ENCODE measurements at regions not wholly inside any gene's neighbourhood (a gene's known extent, or its start where the extent isn't known, plus 50 kb on each side); places are given as distances from the start of the nearest gene placed in this dataset.

- POLR2A ChIA-PET: no interaction called here
- Histone ChIP-seq H3K27me3 (ENCODE audit: control insufficient read depth in 1 of 2, insufficient read depth in 2 of 2, low read length in 2 of 2) (0 out of 5 replicates have a peak, but pooled peaks cover 0 to 4% of the 10 kb centered on the region in 2 experiments), H3K4me2 (ENCODE audit: low read depth, low read length) (no peak overlapping the region), H4K20me1 (ENCODE audit: insufficient read depth, low read length) (no peaks in the 10 kb centered on the region), H2AFZ (ENCODE audit: low read length) (no peak overlapping the region), H3K9ac (ENCODE audit: insufficient read depth, low read depth, low read length) (no peak overlapping the region), H3K79me2 (ENCODE audit: insufficient read depth, low read length) (no peaks in the 10 kb centered on the region), H3K9me3 (ENCODE audit: low read length) (no peaks in the 10 kb centered on the region), H3K4me1 (ENCODE audit: insufficient read depth, low read length) (no peaks in the 10 kb centered on the region), H3K4me3 (replicated peaks in 1 of 3; ENCODE audit: insufficient read depth in 1 of 3, low read depth in 2 of 3, low read length in 3 of 3) (no peak overlapping the region), H3K36me3 (replicated peaks in 1 of 2; ENCODE audit: control insufficient read depth in 1 of 2, insufficient read depth in 2 of 2, low read length in 2 of 2) (no peaks in the 10 kb centered on the region), H3K27ac (ENCODE audit: extremely low read length, insufficient read depth, low read length) (no peak overlapping the region)
- no TSS peak for BruUV-seq (replicated peaks)
- CTCF ChIA-PET (ENCODE audit: low intra/inter-chr PET ratio, low total read pairs): no interaction called here
- 0% methylated on average over 1 of the region's 1 CpG for whole genome bisulfite sequencing (ENCODE audit: low lambda C conversion rate)
- intact Hi-C loops (cut with micrococcal nuclease; ENCODE audit: unreplicated experiment): no loop called here
- in situ Hi-C loops (cut with HindIII; ENCODE audit: extremely low pct_ligation_motif_present, low pct_unique_long_range_greater_than_20kb): no loop called here
- ATAC-seq (no peak), FAIRE-seq (no peak), DNase-seq (ENCODE audit: low spot score) (no peak)
- TF ChIP-seq PAWR (CRISPR knock-in tag; IDR thresholded peaks at IDR 0.05; ENCODE audit: borderline replicate concordance) (no peak), MLLT10 (CRISPR knock-in tag; IDR thresholded peaks at IDR 0.05) (no peak), ZNF614 (CRISPR knock-in tag; IDR thresholded peaks at IDR 0.05; ENCODE audit: borderline replicate concordance) (no peak), SP1 (IDR thresholded peaks at IDR 0.05) (no peak), SP1 (CRISPR knock-in tag; IDR thresholded peaks at IDR 0.05) (no peak), ZNF205 (CRISPR knock-in tag; IDR thresholded peaks at IDR 0.05) (no peak), ZBTB7A (CRISPR knock-in tag; IDR thresholded peaks at IDR 0.05) (no peak), CAMTA2 (CRISPR knock-in tag; IDR thresholded peaks at IDR 0.05; ENCODE audit: borderline replicate concordance) (no peak), ZNF34 (CRISPR knock-in tag; IDR thresholded peaks at IDR 0.05; ENCODE audit: borderline replicate concordance) (no peak), MED8 (CRISPR knock-in tag; IDR thresholded peaks at IDR 0.05; ENCODE audit: insufficient replicate concordance) (no peak), ZFP36L1 (CRISPR knock-in tag; IDR thresholded peaks at IDR 0.05) (no peak), FOSL1 (CRISPR knock-in tag; IDR thresholded peaks at IDR 0.05; ENCODE audit: borderline replicate concordance) (no peak), AHDC1 (CRISPR knock-in tag; IDR thresholded peaks at IDR 0.05; ENCODE audit: borderline replicate concordance) (no peak)
- TF ChIP-seq, protein P1, sequence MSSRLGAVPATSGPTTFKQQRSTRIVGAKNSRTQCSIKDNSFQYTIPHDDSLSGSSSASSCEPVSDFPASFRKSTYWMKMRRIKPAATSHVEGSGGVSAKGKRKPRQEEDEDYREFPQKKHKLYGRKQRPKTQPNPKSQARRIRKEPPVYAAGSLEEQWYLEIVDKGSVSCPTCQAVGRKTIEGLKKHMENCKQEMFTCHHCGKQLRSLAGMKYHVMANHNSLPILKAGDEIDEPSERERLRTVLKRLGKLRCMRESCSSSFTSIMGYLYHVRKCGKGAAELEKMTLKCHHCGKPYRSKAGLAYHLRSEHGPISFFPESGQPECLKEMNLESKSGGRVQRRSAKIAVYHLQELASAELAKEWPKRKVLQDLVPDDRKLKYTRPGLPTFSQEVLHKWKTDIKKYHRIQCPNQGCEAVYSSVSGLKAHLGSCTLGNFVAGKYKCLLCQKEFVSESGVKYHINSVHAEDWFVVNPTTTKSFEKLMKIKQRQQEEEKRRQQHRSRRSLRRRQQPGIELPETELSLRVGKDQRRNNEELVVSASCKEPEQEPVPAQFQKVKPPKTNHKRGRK (CRISPR knock-in tag; IDR thresholded peaks at IDR 0.05): no peak
- TF ChIP-seq, protein P2, sequence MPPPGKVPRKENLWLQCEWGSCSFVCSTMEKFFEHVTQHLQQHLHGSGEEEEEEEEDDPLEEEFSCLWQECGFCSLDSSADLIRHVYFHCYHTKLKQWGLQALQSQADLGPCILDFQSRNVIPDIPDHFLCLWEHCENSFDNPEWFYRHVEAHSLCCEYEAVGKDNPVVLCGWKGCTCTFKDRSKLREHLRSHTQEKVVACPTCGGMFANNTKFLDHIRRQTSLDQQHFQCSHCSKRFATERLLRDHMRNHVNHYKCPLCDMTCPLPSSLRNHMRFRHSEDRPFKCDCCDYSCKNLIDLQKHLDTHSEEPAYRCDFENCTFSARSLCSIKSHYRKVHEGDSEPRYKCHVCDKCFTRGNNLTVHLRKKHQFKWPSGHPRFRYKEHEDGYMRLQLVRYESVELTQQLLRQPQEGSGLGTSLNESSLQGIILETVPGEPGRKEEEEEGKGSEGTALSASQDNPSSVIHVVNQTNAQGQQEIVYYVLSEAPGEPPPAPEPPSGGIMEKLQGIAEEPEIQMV (CRISPR knock-in tag; IDR thresholded peaks at IDR 0.05; ENCODE audit: low read depth): no peak
- TF ChIP-seq, protein P3, sequence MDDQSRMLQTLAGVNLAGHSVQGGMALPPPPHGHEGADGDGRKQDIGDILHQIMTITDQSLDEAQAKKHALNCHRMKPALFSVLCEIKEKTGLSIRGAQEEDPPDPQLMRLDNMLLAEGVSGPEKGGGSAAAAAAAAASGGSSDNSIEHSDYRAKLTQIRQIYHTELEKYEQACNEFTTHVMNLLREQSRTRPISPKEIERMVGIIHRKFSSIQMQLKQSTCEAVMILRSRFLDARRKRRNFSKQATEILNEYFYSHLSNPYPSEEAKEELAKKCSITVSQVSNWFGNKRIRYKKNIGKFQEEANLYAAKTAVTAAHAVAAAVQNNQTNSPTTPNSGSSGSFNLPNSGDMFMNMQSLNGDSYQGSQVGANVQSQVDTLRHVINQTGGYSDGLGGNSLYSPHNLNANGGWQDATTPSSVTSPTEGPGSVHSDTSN (CRISPR knock-in tag; IDR thresholded peaks at IDR 0.05; ENCODE audit: borderline replicate concordance): no peak
These were observed 181.3 kb downstream of the SEC61B start for GRCh38 chr9:99403371-99403770.
